ENCODE measurements at regions not wholly inside any gene's neighbourhood (a gene's known extent, or its start where the extent isn't known, plus 50 kb on each side); places are given as distances from the start of the nearest gene placed in this dataset.

DNA sequence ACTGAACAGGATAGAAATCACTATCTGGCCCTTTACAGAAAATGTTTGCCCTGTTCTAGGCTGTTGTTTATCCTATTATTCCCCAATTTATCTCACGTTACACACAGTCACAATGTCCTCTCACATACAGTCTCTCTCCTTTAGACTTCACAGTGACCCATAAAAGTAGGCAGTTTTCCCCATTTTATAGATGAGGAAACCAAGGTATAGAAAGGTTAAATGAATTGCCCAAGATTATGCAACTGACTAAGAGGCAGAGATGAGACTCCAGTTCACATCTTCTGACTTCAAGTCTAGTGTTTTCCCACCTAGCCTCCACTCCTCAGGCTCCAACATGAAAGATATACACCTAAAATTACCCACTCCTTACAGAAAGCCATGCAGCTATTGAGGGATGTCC lies 99.3 kb upstream of the PLCL2 start:
- Histone ChIP-seq H3K27ac (ENCODE audit: low read depth, low read length) (no peak overlapping the region), H3K9me3 (ENCODE audit: control insufficient read depth in 1 of 2, insufficient read depth in 1 of 2, low read depth in 1 of 2, low read length in 2 of 2) (no peaks in the 10 kb centered on the region), H3K9ac (ENCODE audit: low read length) (no peak overlapping the region), H3K36me3 (ENCODE audit: control insufficient read depth in 1 of 2, insufficient read depth in 2 of 2, low read length in 2 of 2) (no peaks in the 10 kb centered on the region), H2AFZ (ENCODE audit: low read depth, low read length, poor library complexity, severe bottlenecking) (no peak overlapping the region), H3K79me2 (ENCODE audit: insufficient read depth, low read length) (no peaks in the 10 kb centered on the region), H3K4me1 (ENCODE audit: control insufficient read depth in 1 of 2, insufficient read depth in 2 of 2, low read length in 2 of 2) (no peaks in the 10 kb centered on the region), H4K20me1 (ENCODE audit: insufficient read depth) (no peaks in the 10 kb centered on the region), H3K4me3 (replicated peaks in 1 of 2; ENCODE audit: low read depth in 1 of 2, low read length in 2 of 2) (no peak overlapping the region), H3K4me2 (ENCODE audit: low read length) (no peak overlapping the region), H3K9me2 (ENCODE audit: insufficient read depth) (no peaks in the 10 kb centered on the region), H3K27me3 (ENCODE audit: insufficient read depth, low read length) (no peaks in the 10 kb centered on the region)
- BruUV-seq (replicated peaks): no TSS peak
- intact Hi-C loops (cut with micrococcal nuclease): no loop called here
- ATAC-seq (no peak), DNase-seq (ENCODE audit: low read depth, low spot score) (no peak)
- RAD21 ChIA-PET (ENCODE audit: low non-redundant PET in 1 of 2, low total read pairs in 2 of 2, uncharacterized antibody in 2 of 2, unreplicated experiment in 2 of 2): no interaction called here
- TF ChIP-seq CEBPB (IDR thresholded peaks at IDR 0.05; ENCODE audit: low read depth) (no peak), ZFX (IDR thresholded peaks at IDR 0.05) (no peak), EGR1 (IDR thresholded peaks at IDR 0.05; ENCODE audit: low read depth) (no peak), SIN3A (IDR thresholded peaks at IDR 0.05; ENCODE audit: low read depth) (no peak), SP1 (IDR thresholded peaks at IDR 0.05; ENCODE audit: low read depth) (no peak), POLR2A (IDR thresholded peaks at IDR 0.05; ENCODE audit: borderline replicate concordance, extremely low read depth, insufficient read depth, insufficient read length) (no peak), JUND (IDR thresholded peaks at IDR 0.05) (no peak), TCF7L2 (IDR thresholded peaks at IDR 0.05; ENCODE audit: borderline replicate concordance, extremely low read depth, insufficient read depth, insufficient read length) (no peak)
- TF ChIP-seq, protein P1, sequence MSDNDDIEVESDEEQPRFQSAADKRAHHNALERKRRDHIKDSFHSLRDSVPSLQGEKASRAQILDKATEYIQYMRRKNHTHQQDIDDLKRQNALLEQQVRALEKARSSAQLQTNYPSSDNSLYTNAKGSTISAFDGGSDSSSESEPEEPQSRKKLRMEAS (IDR thresholded peaks at IDR 0.05): no peak
- CTCF ChIA-PET: no interaction called here
- POLR2A ChIA-PET: no interaction called here

DNA sequence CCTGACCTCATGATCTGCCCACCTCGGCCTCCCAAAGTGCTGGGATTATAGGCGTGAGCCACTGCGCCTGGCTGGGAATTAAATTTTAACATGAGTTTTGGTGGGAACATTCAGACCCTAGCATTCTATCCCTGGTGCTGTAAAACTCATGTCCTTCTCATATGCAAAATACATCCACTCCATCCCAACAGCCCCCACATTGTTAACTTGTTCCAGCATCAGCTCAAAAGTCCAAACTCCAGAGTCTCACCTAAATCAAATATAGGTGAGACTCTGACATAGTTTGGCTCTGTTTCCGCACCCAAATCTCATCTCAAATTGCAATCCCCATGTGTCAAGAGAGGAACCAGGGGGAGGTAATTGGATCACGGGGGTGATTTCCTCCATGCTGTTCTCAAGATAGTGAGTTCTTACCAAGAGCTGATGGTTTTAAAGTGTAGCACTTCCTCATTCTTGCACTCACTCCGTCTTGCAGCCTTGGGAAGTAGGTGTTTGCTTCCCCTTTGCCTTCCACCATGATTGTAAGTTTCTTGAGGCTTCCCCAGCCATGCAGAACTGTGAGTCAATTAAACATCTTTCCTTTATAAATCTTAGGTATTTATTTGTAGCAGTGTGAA lies 96.2 kb upstream of the PLCL2 start:
- Histone ChIP-seq H3K27me3 (ENCODE audit: insufficient read depth, low read length) (0 out of 2 replicates have a peak, but pooled peaks cover 3% of the 10 kb centered on the region), H3K79me2 (ENCODE audit: insufficient read depth, low read length) (no peaks in the 10 kb centered on the region), H3K4me2 (ENCODE audit: low read length) (no peak overlapping the region), H2AFZ (ENCODE audit: low read depth, low read length, poor library complexity, severe bottlenecking) (no peak overlapping the region), H3K27ac (ENCODE audit: low read depth, low read length) (no peak overlapping the region), H3K36me3 (ENCODE audit: control insufficient read depth in 1 of 2, insufficient read depth in 2 of 2, low read length in 2 of 2) (no peaks in the 10 kb centered on the region), H3K9ac (ENCODE audit: low read length) (no peak overlapping the region), H3K9me3 (ENCODE audit: control insufficient read depth in 1 of 2, insufficient read depth in 1 of 2, low read depth in 1 of 2, low read length in 2 of 2) (no peaks in the 10 kb centered on the region), H3K4me3 (replicated peaks in 1 of 2; ENCODE audit: low read depth in 1 of 2, low read length in 2 of 2) (no peak overlapping the region), H3K9me2 (ENCODE audit: insufficient read depth) (no peaks in the 10 kb centered on the region), H4K20me1 (ENCODE audit: insufficient read depth) (no peaks in the 10 kb centered on the region), H3K4me1 (ENCODE audit: control insufficient read depth in 1 of 2, insufficient read depth in 2 of 2, low read length in 2 of 2) (no peaks in the 10 kb centered on the region)
- no peak for ATAC-seq
- RAD21 ChIA-PET (ENCODE audit: low non-redundant PET in 1 of 2, low total read pairs in 2 of 2, uncharacterized antibody in 2 of 2, unreplicated experiment in 2 of 2): no interaction called here
- POLR2A ChIA-PET: no interaction called here
- intact Hi-C loops (cut with micrococcal nuclease): no loop called here
- CTCF ChIA-PET: no interaction called here
- DNase-seq (ENCODE audit: low read depth, low spot score): no peak
- no TSS peak for BruUV-seq (replicated peaks)
- TF ChIP-seq TCF7L2 (IDR thresholded peaks at IDR 0.05; ENCODE audit: borderline replicate concordance, extremely low read depth, insufficient read depth, insufficient read length): no peak
- TF ChIP-seq, protein P2, sequence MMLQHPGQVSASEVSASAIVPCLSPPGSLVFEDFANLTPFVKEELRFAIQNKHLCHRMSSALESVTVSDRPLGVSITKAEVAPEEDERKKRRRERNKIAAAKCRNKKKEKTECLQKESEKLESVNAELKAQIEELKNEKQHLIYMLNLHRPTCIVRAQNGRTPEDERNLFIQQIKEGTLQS (IDR thresholded peaks at IDR 0.05): no peak
- no peak for TF ChIP-seq YY1 (IDR thresholded peaks at IDR 0.05; ENCODE audit: extremely low read depth, insufficient replicate concordance, low read depth, low read length)
- TF ChIP-seq EZH2phosphoT487 (IDR thresholded peaks at IDR 0.05; ENCODE audit: borderline replicate concordance): no peak
- no peak for TF ChIP-seq POLR2A (IDR thresholded peaks at IDR 0.05; ENCODE audit: borderline replicate concordance, extremely low read depth, insufficient read depth, insufficient read length)
- TF ChIP-seq SP1 (IDR thresholded peaks at IDR 0.05; ENCODE audit: low read depth): no peak
- TF ChIP-seq, protein P1 (IDR thresholded peaks at IDR 0.05): no peak
- no peak for TF ChIP-seq RAD21 (IDR thresholded peaks at IDR 0.05; ENCODE audit: low read depth)
- TF ChIP-seq ZFX (IDR thresholded peaks at IDR 0.05): no peak
- TF ChIP-seq JUND (IDR thresholded peaks at IDR 0.05): no peak
- TF ChIP-seq SRF (IDR thresholded peaks at IDR 0.05; ENCODE audit: low read depth): no peak
- TF ChIP-seq EGR1 (IDR thresholded peaks at IDR 0.05; ENCODE audit: low read depth): no peak
- TF ChIP-seq ZBTB33 (IDR thresholded peaks at IDR 0.05; ENCODE audit: extremely low read depth, insufficient replicate concordance, low read length): no peak
- TF ChIP-seq FOSL1 (IDR thresholded peaks at IDR 0.05; ENCODE audit: low read depth): no peak

Measured in HCT116 (cell line).